ENCODE measurements at regions not wholly inside any gene's neighbourhood (a gene's known extent, or its start where the extent isn't known, plus 50 kb on each side); places are given as distances from the start of the nearest gene placed in this dataset.

GRCh38 chr13:81171065-81171647 lies 830.2 kb upstream of the SPRY2 start:
- peak; percentile 74 for TF ChIP-seq CTCF (conservative IDR thresholded peaks at IDR 0.05)
- TF ChIP-seq ZFX (IDR thresholded peaks at IDR 0.05), result no peak
